GM21447 (cell line): ENCODE measurements at regions not wholly inside any gene's neighbourhood (a gene's known extent, or its start where the extent isn't known, plus 50 kb on each side); places are given as distances from the start of the nearest gene placed in this dataset.

Experiments used
- ATAC-seq: cut with Tn5 transposase; IDR thresholded peaks from one replicate; pipeline ENCODE4 v1.9.1; 2021; ENCODE audit not compliant: unreplicated experiment

DNA sequence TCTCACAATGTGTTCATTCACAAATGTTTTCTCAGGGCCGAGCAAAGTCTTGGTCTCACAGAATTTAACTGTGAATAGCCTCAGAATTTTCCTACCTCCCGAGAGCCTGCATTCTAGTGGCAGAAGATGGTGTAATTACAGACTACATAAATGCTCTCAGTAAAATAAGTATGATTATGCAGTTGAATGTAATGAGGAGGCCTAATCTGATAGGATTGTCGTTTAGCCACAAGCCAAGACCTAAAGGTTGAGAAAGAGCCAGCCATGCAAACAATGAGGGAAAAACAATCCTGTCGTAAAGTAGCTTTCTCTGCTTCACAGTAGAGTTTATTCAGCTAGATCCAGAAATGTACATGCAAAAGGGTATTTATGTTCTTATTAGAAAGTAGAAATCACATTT is 607.8 kb upstream of the B3GALT2 start:
- ATAC-seq: no peak

- ATAC-seq: no peak
Observed at GRCh38 chr1:193791746-193792145, 605.3 kb upstream of the B3GALT2 start.

- ATAC-seq: no peak
Observed at GRCh38 chr1:193787061-193787460, 600.6 kb upstream of the B3GALT2 start.

DNA sequence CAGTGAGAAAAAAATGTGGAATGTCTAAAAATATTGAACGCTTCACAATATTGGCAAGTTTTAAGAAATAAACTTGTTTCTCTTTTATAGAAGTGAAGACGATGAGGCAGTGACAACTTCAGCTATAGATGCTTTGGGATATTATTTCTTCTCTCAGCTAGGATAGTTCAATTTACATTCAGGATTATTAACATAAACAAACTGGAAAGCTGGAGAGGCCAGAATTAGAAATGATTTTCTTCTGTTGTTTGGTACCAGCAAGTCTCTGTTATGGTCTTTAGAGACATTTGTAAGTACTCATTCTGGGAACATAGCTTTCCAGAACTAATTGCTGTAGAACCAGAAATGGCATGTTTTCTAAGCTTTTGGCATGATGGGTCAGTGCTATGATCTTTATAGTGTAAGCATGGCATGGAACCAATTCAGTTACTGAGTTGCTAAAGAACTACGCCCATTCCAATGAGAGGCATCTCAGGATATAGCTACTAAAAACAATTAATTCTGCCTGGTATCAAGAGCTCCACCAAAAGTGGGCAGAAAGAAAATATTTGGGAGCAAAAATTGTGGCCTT is 599.5 kb upstream of the B3GALT2 start:
- no peak for ATAC-seq

GRCh38 chr1:193774536-193775323 is 588.3 kb upstream of the B3GALT2 start:
- no peak for ATAC-seq

DNA sequence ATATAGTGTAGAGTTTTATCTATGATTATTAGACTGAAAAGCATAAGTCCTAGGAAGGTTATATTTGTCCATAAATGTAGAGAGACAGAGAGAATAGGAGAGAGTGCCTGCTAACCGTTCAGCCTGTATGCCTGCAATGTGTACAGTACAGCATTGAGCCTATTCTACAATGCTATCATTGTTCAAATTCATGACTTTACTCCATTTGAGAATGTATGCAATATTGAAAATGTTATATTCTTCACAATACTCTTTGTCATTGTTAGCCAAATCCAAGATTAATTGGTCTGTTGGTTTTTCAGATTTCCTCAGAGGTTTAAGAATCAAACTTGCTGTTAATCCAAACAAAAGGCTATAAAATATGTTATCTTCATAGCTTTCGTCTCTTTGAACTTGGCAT is 585.2 kb upstream of the B3GALT2 start:
- ATAC-seq: no peak

- ATAC-seq: no peak
Observed at GRCh38 chr1:193769651-193770050, 583.2 kb upstream of the B3GALT2 start.

DNA sequence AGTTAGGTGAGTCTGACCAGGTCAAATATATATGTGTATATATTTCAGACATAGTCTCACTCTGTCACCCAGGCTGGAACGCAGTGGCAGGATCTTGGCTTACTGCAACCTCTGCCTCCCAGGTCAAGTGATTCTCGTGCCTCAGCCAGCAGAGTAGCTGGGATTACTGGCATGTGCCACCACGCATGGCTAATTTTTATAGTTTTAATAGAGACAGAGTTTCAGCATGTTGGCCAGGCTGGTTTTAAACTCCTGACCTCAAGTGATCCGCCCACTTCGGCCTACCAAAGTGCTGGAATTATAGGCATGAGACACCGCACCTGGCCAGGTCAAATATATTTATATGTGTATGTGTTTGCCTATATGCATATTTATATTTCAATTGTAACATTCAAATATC is 581.5 kb upstream of the B3GALT2 start:
- no peak for ATAC-seq

- no peak for ATAC-seq
Observed at GRCh38 chr1:193766329-193766728, 579.9 kb upstream of the B3GALT2 start.

DNA sequence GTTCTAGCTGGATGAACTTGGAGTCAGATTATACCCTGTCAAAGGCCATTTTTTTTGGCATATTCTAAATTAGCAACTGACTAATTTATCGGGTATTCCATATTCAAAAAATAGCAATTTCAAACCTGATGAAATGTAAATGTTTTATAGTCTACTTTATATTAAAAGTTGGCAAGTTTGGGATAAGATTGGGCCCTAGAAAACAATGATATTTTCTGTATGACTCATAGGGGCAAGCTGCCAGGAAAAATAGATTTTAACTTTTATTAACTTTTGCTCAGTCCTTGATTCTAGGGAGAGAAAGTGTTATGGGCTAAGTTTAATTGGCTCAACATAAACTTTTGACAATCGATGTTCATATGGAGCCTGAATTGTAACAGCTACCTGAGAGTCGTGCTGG is 576.9 kb upstream of the B3GALT2 start:
- no peak for ATAC-seq

DNA sequence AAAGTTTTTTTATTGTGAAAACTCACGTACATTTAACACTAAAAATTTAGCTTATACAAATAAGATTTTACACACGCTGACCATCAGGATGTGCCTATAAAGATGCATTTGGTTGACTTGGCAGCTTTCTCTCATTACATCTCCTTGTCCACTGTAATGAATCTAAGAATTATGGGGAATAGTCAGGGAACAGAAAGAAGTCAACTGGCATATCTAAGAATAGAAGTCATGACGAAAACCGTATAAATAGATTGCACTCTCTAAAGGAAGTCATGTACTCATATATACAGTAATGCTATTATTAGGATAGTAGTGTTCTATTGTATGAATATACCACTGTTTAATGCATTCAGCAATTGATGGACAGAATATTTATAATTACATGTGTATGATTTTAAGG is 575.8 kb upstream of the B3GALT2 start:
- no peak for ATAC-seq

GRCh38 chr1:193755441-193755840 is 569.0 kb upstream of the B3GALT2 start:
- no peak for ATAC-seq

GRCh38 chr1:193754732-193755427 is 568.5 kb upstream of the B3GALT2 start:
- no peak for ATAC-seq

DNA sequence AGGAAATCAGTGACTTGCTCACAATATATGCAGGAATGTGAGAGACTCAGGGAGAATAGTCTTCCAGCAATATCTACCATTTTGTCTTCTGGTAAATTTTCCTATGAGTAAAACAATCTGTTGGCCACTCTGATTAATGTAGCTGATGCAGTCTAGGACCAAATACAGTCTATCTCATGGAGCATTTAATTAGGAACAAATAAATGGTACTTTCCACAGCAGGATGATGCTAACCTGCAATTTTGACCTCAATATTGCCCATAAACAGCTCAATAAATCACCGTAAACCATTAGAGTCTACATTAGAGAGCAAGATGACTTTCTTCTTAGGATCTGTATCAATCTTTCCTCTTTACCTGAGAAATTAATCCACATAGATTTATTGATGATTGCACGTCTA is 567.7 kb upstream of the B3GALT2 start:
- no peak for ATAC-seq

DNA sequence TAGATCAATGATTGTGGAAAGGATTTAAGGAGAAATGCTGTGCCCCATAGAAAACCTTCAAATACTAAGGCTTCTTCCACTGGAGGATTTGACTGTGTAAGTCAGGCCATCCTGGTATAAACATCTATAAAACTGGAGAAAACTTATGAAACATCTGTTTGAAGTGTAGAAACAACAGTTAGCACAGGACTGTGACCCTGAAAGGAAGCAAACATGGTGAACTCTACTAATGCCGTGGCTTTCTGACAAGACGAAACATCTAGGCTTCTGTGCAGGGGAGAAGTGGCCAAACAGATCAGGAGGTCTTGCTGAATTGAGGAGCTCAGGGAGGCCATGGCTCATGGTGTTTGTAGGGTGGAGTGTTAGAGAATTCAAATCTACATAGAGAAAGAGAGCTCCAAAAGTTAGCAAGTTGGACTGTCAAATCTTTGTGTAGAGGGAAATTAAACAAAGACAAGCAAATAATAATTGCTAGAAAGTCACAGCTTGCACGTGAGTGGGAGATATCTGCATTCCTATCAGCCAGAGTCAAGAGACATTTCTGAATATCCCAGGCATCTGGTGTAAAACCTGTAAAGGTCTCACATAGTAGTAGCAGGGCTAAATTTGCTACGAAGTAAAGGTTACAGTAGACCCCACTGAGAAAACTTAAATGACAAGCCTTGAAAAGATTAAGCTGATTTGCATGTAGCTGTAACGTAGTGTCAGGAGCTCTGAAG is 566.8 kb upstream of the B3GALT2 start:
- ATAC-seq: no peak

DNA sequence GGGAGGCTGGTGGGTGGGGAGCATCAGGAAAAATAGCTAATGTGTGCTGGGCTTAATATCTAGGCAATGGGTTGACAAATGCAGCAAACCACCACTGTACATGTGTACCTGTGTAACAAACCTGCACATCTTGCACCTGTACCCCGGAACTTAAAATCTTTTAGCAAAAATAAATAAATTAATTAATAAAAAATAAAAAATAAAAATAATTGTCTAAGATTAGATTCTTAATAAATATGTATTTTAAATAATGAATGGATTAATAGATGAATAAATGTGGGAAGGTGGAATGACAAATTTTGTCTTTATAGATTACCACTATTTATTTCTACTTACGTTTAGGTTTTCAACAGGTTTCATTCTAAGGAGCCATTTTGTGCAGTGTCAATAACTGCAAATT is 563.5 kb upstream of the B3GALT2 start:
- no peak for ATAC-seq

- no peak for ATAC-seq
Observed at GRCh38 chr1:193747579-193747978, 561.2 kb upstream of the B3GALT2 start.

DNA sequence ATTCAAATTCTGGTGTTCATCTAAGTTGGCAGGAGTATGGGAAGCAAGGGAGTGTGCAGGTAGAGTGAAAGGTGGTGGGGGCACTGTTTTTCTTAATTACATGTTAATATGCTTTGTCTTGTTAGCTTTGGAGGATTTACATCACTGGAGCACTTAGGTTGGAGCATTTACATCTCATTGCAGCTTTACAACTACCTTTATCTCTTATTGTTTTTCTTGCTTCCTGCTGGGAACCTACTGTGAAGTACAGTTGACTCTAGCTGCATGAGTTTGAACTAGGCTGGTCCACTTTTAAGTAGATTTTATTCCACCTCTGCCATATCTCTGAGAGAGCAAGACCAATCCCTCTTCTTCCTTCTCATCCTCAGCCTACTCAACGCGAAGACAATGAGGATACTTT is 554.8 kb upstream of the B3GALT2 start:
- no peak for ATAC-seq

DNA sequence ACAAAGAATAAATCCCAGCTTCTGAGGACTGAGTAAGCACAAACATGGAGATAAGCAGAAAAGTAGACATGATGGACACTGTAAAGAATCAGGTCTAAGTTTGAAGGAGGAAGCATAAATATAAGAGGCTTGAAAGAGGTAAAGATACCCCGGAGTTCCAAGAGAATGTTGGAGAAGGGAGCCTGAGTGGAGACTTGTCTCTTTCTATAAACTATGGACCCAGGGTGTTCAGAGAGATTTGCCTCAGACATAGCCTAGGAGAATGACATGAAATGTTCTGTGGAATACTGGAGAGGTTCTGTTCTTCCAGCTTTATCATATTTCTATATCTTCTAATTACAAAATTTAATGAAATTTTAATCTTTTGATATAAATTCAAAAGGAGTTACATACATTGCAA is 554.3 kb upstream of the B3GALT2 start:
- ATAC-seq: no peak

- no peak for ATAC-seq
Observed at GRCh38 chr1:193736507-193736906, 550.1 kb upstream of the B3GALT2 start.

- no peak for ATAC-seq
Observed at GRCh38 chr1:193733674-193734073, 547.3 kb upstream of the B3GALT2 start.

- ATAC-seq: no peak
Observed at GRCh38 chr1:193730017-193730416, 543.6 kb upstream of the B3GALT2 start.
